ENCODE measurements at regions not wholly inside any gene's neighbourhood (a gene's known extent, or its start where the extent isn't known, plus 50 kb on each side); places are given as distances from the start of the nearest gene placed in this dataset.

GRCh38 chr14:26811756-26812305, 214.0 kb upstream of the NOVA1 start:
- Mint-ChIP-seq H3K4me3 (no peak overlapping the region), H3K27me3 (no peaks in the 10 kb centered on the region), H3K9me3 (peaks cover 6% of the 10 kb centered on the region), H3K36me3 (no peaks in the 10 kb centered on the region), H3K4me1 (no peaks in the 10 kb centered on the region), H3K27ac (no peak overlapping the region)
- DNase-seq = no peak

GRCh38 chr14:26820138-26820537, 222.3 kb upstream of the NOVA1 start:
- Mint-ChIP-seq H3K27me3 (no peaks in the 10 kb centered on the region), H3K36me3 (no peaks in the 10 kb centered on the region), H3K4me3 (no peak overlapping the region), H3K27ac (no peak overlapping the region), H3K4me1 (no peaks in the 10 kb centered on the region), H3K9me3 (peaks cover 3% of the 10 kb centered on the region)
- no peak for DNase-seq

DNA sequence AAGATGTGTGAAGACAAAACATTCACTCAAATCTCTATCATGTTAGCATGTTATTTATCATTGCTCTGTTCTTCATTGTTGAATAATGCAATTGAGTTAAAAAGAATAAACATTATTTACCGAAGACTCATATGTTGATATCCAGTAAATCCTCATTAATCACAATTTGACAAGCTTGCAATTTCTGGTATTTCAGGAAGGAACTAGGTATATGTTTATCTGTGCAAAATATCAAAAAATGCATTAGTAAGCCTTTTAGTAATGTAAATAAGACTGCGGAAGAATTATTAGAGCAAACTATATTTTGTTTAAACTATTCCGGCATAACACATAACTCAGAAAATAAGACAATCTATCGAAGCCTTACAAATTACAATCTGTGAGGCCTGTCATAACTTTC, 222.7 kb upstream of the NOVA1 start:
- no peak for DNase-seq
- Mint-ChIP-seq H3K9me3 (peaks cover 3% of the 10 kb centered on the region), H3K27ac (no peak overlapping the region), H3K36me3 (no peaks in the 10 kb centered on the region), H3K27me3 (no peaks in the 10 kb centered on the region), H3K4me1 (no peaks in the 10 kb centered on the region), H3K4me3 (no peak overlapping the region)

DNA sequence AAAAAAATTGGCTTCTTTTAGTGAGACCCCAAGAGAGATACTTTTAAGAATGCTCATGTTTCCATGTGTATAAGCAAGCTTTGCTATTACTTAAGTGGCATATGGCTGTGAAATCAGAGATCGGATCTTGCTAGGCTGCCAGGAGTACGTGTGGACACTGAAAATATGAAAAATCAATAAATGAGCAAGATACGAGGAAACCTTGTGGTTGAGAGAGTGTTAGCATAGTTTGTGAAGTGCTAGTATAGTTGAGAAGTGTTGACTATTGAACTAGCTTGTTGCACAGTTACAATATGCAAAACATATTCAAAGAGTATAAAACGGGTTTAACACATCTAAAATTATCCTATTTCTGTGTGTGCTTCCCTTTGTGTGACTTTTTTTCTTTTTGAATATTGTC, 230.9 kb upstream of the NOVA1 start:
- no peaks in the 10 kb centered on the region for H3K4me1 Mint-ChIP-seq

GRCh38 chr14:26833621-26834176, 235.9 kb upstream of the NOVA1 start:
- H3K4me1 Mint-ChIP-seq = no peaks in the 10 kb centered on the region
- H3K9me3 Mint-ChIP-seq = peaks cover 5% of the 10 kb centered on the region
- no peaks in the 10 kb centered on the region for H3K27me3 Mint-ChIP-seq
- H3K36me3 Mint-ChIP-seq = no peaks in the 10 kb centered on the region
- DNase-seq = no peak
- H3K4me3 Mint-ChIP-seq = no peak overlapping the region
- H3K27ac Mint-ChIP-seq = no peak overlapping the region

More for the DNA sequence above, 230.9 kb upstream of the NOVA1 start:
- H3K9me3 Mint-ChIP-seq = peaks cover 5% of the 10 kb centered on the region
- H3K36me3 Mint-ChIP-seq = no peaks in the 10 kb centered on the region
- no peaks in the 10 kb centered on the region for H3K27me3 Mint-ChIP-seq
- no peak overlapping the region for H3K27ac Mint-ChIP-seq
- no peak for DNase-seq
- H3K4me3 Mint-ChIP-seq = no peak overlapping the region

- no peaks in the 10 kb centered on the region for H3K4me1 Mint-ChIP-seq
- DNase-seq = no peak
- H3K36me3 Mint-ChIP-seq = no peaks in the 10 kb centered on the region
- H3K27ac Mint-ChIP-seq = no peak overlapping the region
- peaks cover 8% of the 10 kb centered on the region for H3K9me3 Mint-ChIP-seq
- H3K27me3 Mint-ChIP-seq = no peaks in the 10 kb centered on the region
- H3K4me3 Mint-ChIP-seq = no peak overlapping the region
Measured at GRCh38 chr14:26835979-26836570, 238.2 kb upstream of the NOVA1 start.

DNA sequence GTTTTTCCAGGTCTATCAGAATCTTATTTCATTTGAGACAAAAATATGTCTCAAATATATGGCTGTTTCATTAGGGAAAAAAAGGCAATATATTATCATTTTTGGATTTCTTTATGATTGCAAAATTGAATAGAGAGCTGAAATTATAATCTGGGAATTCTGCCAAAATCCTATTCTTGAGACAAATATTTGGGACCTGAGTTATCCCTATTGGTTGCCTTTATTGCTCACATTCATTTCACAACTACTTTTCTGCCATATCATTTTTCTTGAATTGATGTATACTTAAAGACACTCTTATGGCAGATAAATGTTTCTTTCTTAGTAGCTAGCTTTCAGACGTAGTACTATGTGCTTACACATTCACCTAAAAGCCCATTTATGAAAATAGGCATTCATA, 241.6 kb upstream of the NOVA1 start:
- Mint-ChIP-seq H3K27me3 (no peaks in the 10 kb centered on the region), H3K4me3 (no peak overlapping the region), H3K27ac (no peak overlapping the region), H3K4me1 (no peaks in the 10 kb centered on the region), H3K36me3 (no peaks in the 10 kb centered on the region), H3K9me3 (peaks cover 10% of the 10 kb centered on the region)
- DNase-seq = no peak

DNA sequence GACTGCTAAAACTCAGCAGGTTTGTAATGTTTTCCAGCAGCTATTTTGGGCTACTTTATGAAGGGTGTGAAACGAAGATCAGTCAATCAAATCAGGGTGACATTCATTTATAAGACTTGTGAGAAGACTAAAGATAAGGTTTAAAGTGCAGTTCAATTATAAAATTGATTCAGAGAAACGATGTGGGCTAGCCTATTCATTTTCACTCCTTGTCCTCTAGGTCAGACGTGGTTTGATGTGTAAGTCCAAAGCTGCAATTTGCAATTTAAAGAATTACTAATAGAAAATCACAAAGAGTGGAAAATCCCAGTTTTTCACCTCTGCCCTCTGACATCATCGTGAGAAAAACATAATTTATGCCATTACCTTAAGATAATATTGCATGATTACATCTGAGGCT, 243.5 kb upstream of the NOVA1 start:
- no peak overlapping the region for H3K27ac Mint-ChIP-seq
- H3K27me3 Mint-ChIP-seq = no peaks in the 10 kb centered on the region
- no peak for DNase-seq
- no peaks in the 10 kb centered on the region for H3K4me1 Mint-ChIP-seq
- no peak overlapping the region for H3K4me3 Mint-ChIP-seq
- peaks cover 13% of the 10 kb centered on the region for H3K9me3 Mint-ChIP-seq
- no peaks in the 10 kb centered on the region for H3K36me3 Mint-ChIP-seq

- no peak for DNase-seq
- H3K9me3 Mint-ChIP-seq = peaks cover 13% of the 10 kb centered on the region
Measured at GRCh38 chr14:26841920-26842741, 244.3 kb upstream of the NOVA1 start.

DNA sequence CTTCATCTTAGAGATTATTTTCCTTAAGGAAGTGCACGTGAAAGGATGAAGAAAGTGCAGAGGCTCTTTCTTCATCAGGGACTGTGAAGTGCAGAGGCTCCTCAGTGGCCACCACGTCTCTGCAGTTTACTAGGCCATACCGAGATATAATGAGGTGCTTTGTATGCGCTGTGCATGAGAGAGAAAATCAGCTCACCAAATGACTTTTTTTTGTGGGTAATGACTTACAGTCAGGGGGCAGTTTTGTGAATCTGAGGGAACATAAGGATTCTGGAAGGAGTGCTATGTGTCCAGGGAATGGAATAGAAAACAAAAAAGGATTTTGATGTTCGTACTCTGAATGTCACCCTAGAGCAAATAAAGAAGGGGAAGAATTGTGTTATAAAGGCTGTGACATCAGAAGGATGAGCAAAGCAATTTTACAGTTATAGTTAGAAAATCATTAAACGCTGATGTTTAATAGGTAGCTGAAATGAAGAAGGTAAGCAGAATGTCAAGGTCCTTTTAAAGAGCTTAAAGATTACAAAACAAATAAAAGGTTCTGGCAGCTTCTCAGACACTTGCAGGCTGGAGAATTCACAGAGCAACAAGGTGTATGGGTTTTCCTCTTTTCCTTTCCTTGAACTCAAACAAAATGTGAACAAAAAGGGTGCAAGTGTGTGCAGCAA, 247.5 kb upstream of the NOVA1 start:
- H3K4me3 Mint-ChIP-seq = no peak overlapping the region
- no peaks in the 10 kb centered on the region for H3K27me3 Mint-ChIP-seq
- no peak overlapping the region for H3K27ac Mint-ChIP-seq
- no peaks in the 10 kb centered on the region for H3K36me3 Mint-ChIP-seq
- H3K4me1 Mint-ChIP-seq = no peaks in the 10 kb centered on the region
- H3K9me3 Mint-ChIP-seq = peaks cover 14% of the 10 kb centered on the region
- DNase-seq = no peak

More at GRCh38 chr14:26841920-26842741, 244.3 kb upstream of the NOVA1 start:
- H3K4me3 Mint-ChIP-seq = no peak overlapping the region
- no peaks in the 10 kb centered on the region for H3K4me1 Mint-ChIP-seq
- no peaks in the 10 kb centered on the region for H3K36me3 Mint-ChIP-seq
- no peak overlapping the region for H3K27ac Mint-ChIP-seq
- H3K27me3 Mint-ChIP-seq = no peaks in the 10 kb centered on the region

DNA sequence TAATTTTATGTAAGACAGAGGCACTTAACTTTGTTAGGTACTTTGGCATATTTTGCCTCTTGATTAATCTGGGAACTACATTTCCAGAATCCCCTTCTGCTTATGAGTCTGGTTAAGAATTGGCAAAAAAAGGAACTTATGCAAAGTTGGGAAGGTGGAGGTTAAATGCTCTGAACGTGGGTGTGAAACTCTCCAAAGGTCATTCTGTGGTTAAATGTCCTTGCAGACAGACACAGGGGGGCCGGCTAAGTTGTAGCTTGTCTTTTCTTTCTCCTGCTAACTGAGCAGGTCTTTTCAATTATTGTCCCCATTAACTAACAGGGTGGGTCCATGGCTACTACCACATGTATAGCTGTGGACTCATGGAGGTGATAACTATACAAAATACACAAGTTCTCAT, 248.6 kb upstream of the NOVA1 start:
- no peaks in the 10 kb centered on the region for H3K27me3 Mint-ChIP-seq
- no peak overlapping the region for H3K4me3 Mint-ChIP-seq
- no peak for DNase-seq
- H3K27ac Mint-ChIP-seq = no peak overlapping the region
- H3K36me3 Mint-ChIP-seq = no peaks in the 10 kb centered on the region
- no peaks in the 10 kb centered on the region for H3K4me1 Mint-ChIP-seq
- peaks cover 15% of the 10 kb centered on the region for H3K9me3 Mint-ChIP-seq

DNA sequence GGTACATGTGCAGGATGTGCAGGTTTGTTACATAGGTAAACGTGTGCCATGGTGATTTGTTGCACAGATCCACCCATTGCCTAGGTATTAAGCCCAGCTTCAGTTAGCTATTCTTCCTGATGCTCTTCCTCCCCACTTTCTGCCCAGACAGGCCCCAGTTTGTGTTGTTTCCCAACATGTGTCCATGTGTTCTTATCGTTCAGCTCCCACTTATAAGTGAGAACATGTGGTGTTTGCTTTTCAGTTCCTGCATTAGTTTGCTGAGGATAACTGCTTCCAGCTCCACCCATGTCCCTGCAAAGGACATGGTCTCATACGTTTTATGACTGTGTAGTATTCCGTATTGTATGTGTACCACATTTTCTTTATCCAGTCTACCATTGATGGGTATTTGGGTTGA, 251.7 kb upstream of the NOVA1 start:
- DNase-seq = no peak
- Mint-ChIP-seq H3K27ac (no peak overlapping the region), H3K9me3 (peaks cover 17% of the 10 kb centered on the region), H3K27me3 (no peaks in the 10 kb centered on the region), H3K4me3 (no peak overlapping the region), H3K36me3 (no peaks in the 10 kb centered on the region), H3K4me1 (no peaks in the 10 kb centered on the region)

DNA sequence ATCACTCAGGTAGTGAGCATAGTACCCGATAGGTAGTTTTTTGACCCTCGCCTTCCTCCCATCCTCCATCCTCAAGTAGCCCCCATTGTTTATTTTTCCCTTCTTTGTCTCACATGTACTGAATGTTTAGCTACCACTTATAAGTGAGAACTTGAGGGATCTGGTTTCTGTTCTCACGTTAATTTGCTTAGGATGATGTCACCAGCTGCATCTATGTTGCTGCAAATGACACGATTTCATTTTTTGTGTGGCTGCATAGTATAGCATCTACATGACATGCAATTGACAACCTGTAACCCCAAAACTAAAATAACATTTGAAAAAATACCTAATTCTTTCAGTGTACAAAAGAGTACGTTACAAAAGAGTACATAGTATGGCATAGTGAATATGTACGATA, 254.0 kb upstream of the NOVA1 start:
- Mint-ChIP-seq H3K36me3 (no peaks in the 10 kb centered on the region), H3K27ac (no peak overlapping the region), H3K27me3 (no peaks in the 10 kb centered on the region), H3K4me1 (no peaks in the 10 kb centered on the region), H3K9me3 (peaks cover 12% of the 10 kb centered on the region), H3K4me3 (no peak overlapping the region)
- DNase-seq = no peak

DNA sequence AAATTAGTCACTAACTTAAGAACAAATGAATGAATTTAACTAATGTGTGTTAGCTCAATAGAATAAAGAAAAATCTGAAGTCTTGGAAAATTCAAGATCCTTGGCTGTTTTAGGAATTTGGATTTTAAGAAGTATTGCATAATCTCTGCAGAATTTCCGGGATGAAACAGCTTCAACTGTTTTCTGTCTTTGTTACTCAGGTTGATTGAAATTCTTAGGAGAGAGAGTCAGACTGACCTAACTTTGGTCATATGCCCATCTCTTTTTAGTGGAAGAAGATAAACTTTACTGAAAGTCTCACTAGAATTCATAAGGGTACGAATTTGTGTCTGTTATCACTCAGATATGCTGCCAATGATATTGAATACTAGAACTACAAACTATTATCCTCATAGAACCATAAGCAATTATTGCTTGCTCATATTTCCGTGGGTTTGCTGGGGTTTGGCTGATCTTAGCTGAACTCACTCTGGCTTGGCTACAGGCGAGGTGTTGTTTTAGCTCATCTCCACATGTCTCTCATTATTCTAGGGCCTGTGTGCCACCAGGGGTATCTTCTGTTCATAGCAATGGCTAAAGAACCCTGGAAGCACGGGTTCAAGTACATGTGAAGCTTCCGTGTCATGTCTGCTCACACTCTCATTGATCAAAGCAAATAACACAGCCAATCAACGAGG, 257.4 kb upstream of the NOVA1 start:
- Mint-ChIP-seq H3K9me3 (peaks cover 7% of the 10 kb centered on the region), H3K4me1 (no peaks in the 10 kb centered on the region), H3K4me3 (no peak overlapping the region), H3K36me3 (no peaks in the 10 kb centered on the region), H3K27me3 (no peaks in the 10 kb centered on the region), H3K27ac (no peak overlapping the region)
- DNase-seq = no peak

All from activated naive CD8-positive, alpha-beta T cell treated with anti-CD3 and anti-CD28 coated beads for 36 hours (primary cell).